T-cell (primary cell): ENCODE measurements at regions not wholly inside any gene's neighbourhood (a gene's known extent, or its start where the extent isn't known, plus 50 kb on each side); places are given as distances from the start of the nearest gene placed in this dataset.
"Not testable (repeated sequence)": the region's sequence is repeated elsewhere in the genome, so short reads cannot be mapped to it uniquely, and the experiment has no call there.

ENCODE experiments used
- ATAC-seq, 4 experiments: fragments of 200-7000 bp in 3 of 4; fragments of 150-1000 bp in 1 of 4; cut with Tn5 transposase; replicated peaks in 1 of 4; 1 replicate in 3 of 4; 2 replicates in 1 of 4; pipeline ENCODE4 v1.10.0; 2021; ENCODE audit warnings: moderate library complexity in 3 of 4, mild to moderate bottlenecking in 2 of 4, moderate number of reproducible peaks in 1 of 4
- CTCF ChIA-PET, 2 donors: fragments of 300-600 bp; sonication (Branson Sonifier 250); formaldehyde crosslinking; loops; one replicate each; lab custom pipeline; 2022; ENCODE audit warnings: antibody characterized with exemption in 2 of 2; lab: Charles Lee
- POLR2A ChIA-PET, 2 donors: fragments of 300-600 bp; sonication (Branson Sonifier 250); formaldehyde crosslinking; loops; one replicate each; lab custom pipeline; 2022; ENCODE audit warnings: antibody characterized with exemption in 2 of 2; lab: Charles Lee
- DNase-seq, 35 experiments: peaks; one replicate each; pipeline versions ENCODE4 v3.0.0 to v3.0.0-alpha.2; 2013 to 2023
- H3K27ac ChIP-seq: one replicate; pipeline ENCODE4 v1.5.1; 2013; ENCODE audit warnings: low read length
- H3K27me3 ChIP-seq, 2 experiments: replicated peaks in 1 of 2; 1 replicate in 1 of 2; 2 replicates in 1 of 2; pipeline versions ENCODE4 v1.6.1 to v1.7.0; 2013; ENCODE audit warnings: low read length in 1 of 2, mixed read lengths in 1 of 2; ENCODE audit not compliant: control insufficient read depth in 2 of 2, insufficient read depth in 2 of 2; ENCODE audit errors: extremely low read depth in 1 of 2
- H3K36me3 ChIP-seq, 2 donors: 1 replicate in 1 of 2; 2 replicates in 1 of 2; pipeline versions ENCODE4 v1.6.1 to v1.7.0; 2013; ENCODE audit warnings: low read length in 1 of 2; ENCODE audit not compliant: control insufficient read depth in 2 of 2, insufficient read depth in 1 of 2; ENCODE audit errors: extremely low read depth in 1 of 2
- H3K4me1 ChIP-seq, 2 experiments: 1 replicate in 1 of 2; 2 replicates in 1 of 2; pipeline versions ENCODE4 v1.6.1 to v1.7.0; 2013; ENCODE audit warnings: low read length in 2 of 2, mixed read lengths in 1 of 2; ENCODE audit not compliant: insufficient read depth in 2 of 2, control insufficient read depth in 1 of 2; ENCODE audit errors: extremely low read depth in 1 of 2
- H3K4me3 ChIP-seq, 2 donors: 1 replicate in 1 of 2; 2 replicates in 1 of 2; pipeline versions ENCODE4 v1.5.1 to v1.7.0; 2013; ENCODE audit warnings: mild to moderate bottlenecking in 2 of 2, low read length in 1 of 2, moderate library complexity in 1 of 2; ENCODE audit not compliant: control insufficient read depth in 1 of 2; ENCODE audit errors: extremely low read depth in 1 of 2
- H3K9me3 ChIP-seq: 2 replicates; pipeline ENCODE4 v1.7.0; 2013
- H3K27ac Mint-ChIP-seq, 2 donors: one replicate each; pipeline ENCODE4 v1.8.0; 2020 to 2021; ENCODE audit warnings: mild to moderate bottlenecking in 2 of 2, mixed read lengths in 2 of 2
- H3K27me3 Mint-ChIP-seq, 2 donors: one replicate each; pipeline ENCODE4 v1.8.0; 2021 to 2022; ENCODE audit warnings: mixed read lengths in 2 of 2
- H3K36me3 Mint-ChIP-seq: one replicate; pipeline ENCODE4 v1.8.0; 2021; ENCODE audit warnings: mixed read lengths
- H3K4me1 Mint-ChIP-seq, 3 donors: one replicate each; pipeline ENCODE4 v1.8.0; 2020 to 2022; ENCODE audit warnings: mixed read lengths in 3 of 3, mild to moderate bottlenecking in 1 of 3
- H3K4me3 Mint-ChIP-seq, 3 donors: one replicate each; pipeline ENCODE4 v1.8.0; 2020 to 2022; ENCODE audit warnings: mild to moderate bottlenecking in 3 of 3, mixed read lengths in 3 of 3, moderate library complexity in 3 of 3
- H3K9me3 Mint-ChIP-seq, 3 donors: one replicate each; pipeline ENCODE4 v1.8.0; 2020 to 2022; ENCODE audit warnings: mixed read lengths in 3 of 3
- WGBS: methylation state at CpG from one replicate; pipeline ENCODE4 v1.1.5; 2013; ENCODE audit warnings: missing lambda C conversion rate; ENCODE audit not compliant: insufficient coverage; 5-methylcytosine and 5-hydroxymethylcytosine counted together

DNA sequence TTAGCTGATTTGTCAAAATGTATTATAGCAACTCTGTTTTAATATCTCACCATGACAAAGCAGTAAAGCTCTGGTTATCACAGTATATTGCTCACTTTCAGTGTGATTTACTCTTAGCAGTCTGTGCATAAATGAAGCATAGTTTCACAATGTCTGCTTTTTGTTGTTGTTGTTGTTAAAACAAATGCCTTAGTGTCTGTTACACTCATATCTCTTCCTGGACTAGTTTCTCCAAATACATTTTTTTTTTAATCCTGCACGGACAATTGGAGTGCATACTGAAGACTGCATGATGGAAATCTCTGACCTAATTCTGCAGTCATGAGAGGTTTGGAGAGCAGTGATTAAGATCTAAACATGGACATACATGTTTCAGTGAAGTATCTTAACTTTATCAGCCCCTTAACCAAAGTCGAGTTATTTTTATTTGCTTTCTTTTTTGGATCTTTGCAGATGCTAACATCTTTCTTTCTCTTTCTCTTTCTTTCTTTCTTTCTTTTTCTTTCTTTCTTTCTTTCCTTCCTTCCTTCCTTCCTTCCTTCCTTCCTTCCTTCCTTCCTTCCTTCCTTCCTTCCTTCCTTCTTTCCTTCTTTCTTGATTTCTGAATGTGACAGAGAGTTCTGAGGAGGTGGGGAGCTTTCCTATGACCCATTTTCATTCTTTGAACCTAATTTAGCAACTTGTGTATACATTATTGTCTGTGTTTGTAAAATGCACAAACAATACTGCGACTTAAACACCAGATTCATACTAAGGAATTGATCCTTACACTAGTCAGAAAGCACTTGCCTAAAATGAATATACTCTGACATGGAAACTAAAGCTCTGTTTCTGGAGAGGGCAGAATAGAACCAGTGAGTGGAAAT lies 161.5 kb upstream of the AGR3 start:
- Histone ChIP-seq H3K4me3 (no peak overlapping the region), H3K9me3 (no peaks in the 10 kb centered on the region), H3K27me3 (no peaks in the 10 kb centered on the region), H3K36me3 (no peaks in the 10 kb centered on the region), H3K4me1 (peaks cover 0 to 3% of the 10 kb centered on the region in 2 experiments), H3K27ac (no peak overlapping the region)
- WGBS = no CpG with 5 or more reads among the region's 3 CpGs
- no peaks in the 10 kb centered on the region for H3K9me3 Mint-ChIP-seq
- POLR2A ChIA-PET = no interaction called here
- peaks cover 2 to 5% of the 10 kb centered on the region in 2 donors for H3K27me3 Mint-ChIP-seq
- peak overlapping the region in 1 of 2 donors; percentile 51 for H3K27ac Mint-ChIP-seq
- CTCF ChIA-PET = no interaction called here
- peaks cover 11 to 41% (median 28%) of the 10 kb centered on the region in 3 donors for H3K4me1 Mint-ChIP-seq
- no peaks in the 10 kb centered on the region for H3K36me3 Mint-ChIP-seq
- ATAC-seq (no peak), DNase-seq (no peak)
- H3K4me3 Mint-ChIP-seq = no peak overlapping the region

DNA sequence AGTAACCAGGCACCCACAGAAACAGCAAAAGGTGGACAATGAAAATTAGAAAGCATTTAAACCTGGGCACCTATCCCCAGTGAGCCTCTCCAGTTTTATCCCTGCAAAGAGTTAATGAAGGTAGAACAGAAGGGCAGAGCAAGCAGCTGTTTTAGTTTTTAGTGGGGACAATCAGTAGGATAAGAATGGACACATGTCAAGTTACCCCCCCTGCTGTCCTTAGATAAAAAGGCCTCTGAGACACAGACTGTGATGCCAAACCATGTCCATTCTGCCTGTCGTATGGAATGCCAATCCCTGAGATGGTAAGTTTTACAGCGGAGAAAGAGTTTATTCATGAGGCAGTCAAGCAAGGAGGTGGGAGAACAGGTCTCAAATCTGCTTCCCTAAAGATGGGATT lies 162.6 kb upstream of the AGR3 start:
- ChIA-PET CTCF (no interaction called here), POLR2A (interaction anchor here in 1 of 2 donors (0.6 kb wide), 1 partner anchor 104 kb away, joined by 3 read pairs; no protein-coding TSS in a partner anchor)
- ATAC-seq (no peak), DNase-seq (no peak)
- WGBS = 95% methylated on average over 2 of the region's 2 CpGs
- Histone ChIP-seq H3K4me1 (peaks cover 0 to 3% of the 10 kb centered on the region in 2 experiments), H3K36me3 (no peaks in the 10 kb centered on the region), H3K9me3 (no peaks in the 10 kb centered on the region), H3K4me3 (no peak overlapping the region), H3K27me3 (no peaks in the 10 kb centered on the region), H3K27ac (no peak overlapping the region)
- Mint-ChIP-seq H3K9me3 (no peaks in the 10 kb centered on the region), H3K27me3 (peaks cover 2 to 5% of the 10 kb centered on the region in 2 donors), H3K4me3 (no peak overlapping the region), H3K27ac (no peak overlapping the region), H3K36me3 (no peaks in the 10 kb centered on the region), H3K4me1 (peaks cover 11 to 37% (median 28%) of the 10 kb centered on the region in 3 donors)

DNA sequence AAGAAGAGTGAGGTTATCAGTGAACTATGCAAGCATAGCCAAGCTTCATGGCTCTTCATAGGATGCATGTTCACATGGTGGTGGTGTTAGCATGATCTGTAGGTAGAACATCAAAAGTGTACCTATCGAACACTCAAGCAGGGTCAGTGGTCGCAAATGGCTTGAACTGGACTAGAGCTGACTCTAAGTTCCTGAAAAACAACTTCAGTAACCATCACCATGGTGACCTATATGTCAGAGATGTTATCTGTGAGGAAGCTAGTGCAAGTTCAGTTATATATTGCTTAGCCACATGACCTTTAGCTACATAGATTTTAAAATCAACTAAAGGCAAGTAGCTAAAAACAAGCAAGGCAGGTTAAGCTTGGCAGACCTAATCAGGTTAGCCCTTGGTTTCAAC lies 163.1 kb upstream of the AGR3 start:
- POLR2A ChIA-PET = interaction anchor here in 1 of 2 donors (0.6 kb wide), 1 partner anchor 103 kb away, joined by 3 read pairs; no protein-coding TSS in a partner anchor
- ATAC-seq = no peak
- Histone ChIP-seq H3K4me3 (no peak overlapping the region), H3K9me3 (no peaks in the 10 kb centered on the region), H3K4me1 (peaks cover 0 to 3% of the 10 kb centered on the region in 2 experiments), H3K36me3 (no peaks in the 10 kb centered on the region), H3K27ac (no peak overlapping the region), H3K27me3 (no peaks in the 10 kb centered on the region)
- CTCF ChIA-PET = no interaction called here
- no peak for DNase-seq
- no peak overlapping the region for H3K4me3 Mint-ChIP-seq
- no peaks in the 10 kb centered on the region for H3K36me3 Mint-ChIP-seq
- no CpG with 5 or more reads among the region's 2 CpGs for WGBS
- H3K4me1 Mint-ChIP-seq = peaks cover 11 to 35% (median 28%) of the 10 kb centered on the region in 3 donors
- H3K9me3 Mint-ChIP-seq = no peaks in the 10 kb centered on the region
- no peak overlapping the region for H3K27ac Mint-ChIP-seq
- H3K27me3 Mint-ChIP-seq = peaks cover 2 to 5% of the 10 kb centered on the region in 2 donors

DNA sequence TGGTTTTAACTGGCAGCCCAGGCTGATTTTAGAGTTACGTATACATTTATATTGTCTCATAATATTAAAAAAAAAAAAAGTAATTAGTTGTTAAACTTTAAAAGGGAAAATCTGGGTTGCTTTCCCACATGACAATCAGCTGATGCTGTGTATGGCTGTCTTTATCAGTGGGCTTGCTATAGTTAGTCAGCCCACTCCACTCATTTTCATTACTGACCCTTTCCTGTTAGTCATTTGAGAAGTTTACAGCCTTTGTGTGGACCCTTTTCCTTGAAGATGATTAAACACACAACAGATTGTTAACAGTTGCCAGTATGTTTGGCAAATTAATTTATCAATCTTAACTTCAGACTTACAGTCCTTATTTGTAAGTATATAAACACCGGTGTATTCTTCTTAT lies 164.5 kb upstream of the AGR3 start:
- Histone ChIP-seq H3K9me3 (no peaks in the 10 kb centered on the region), H3K27me3 (no peaks in the 10 kb centered on the region), H3K27ac (no peak overlapping the region), H3K4me1 (peaks cover 0 to 1% of the 10 kb centered on the region in 2 experiments), H3K36me3 (no peaks in the 10 kb centered on the region), H3K4me3 (no peak overlapping the region)
- Mint-ChIP-seq H3K9me3 (no peaks in the 10 kb centered on the region), H3K27ac (no peak overlapping the region), H3K4me1 (peaks cover 11 to 31% (median 21%) of the 10 kb centered on the region in 3 donors), H3K4me3 (no peak overlapping the region), H3K36me3 (no peaks in the 10 kb centered on the region), H3K27me3 (peaks cover 0 to 2% of the 10 kb centered on the region in 2 donors)
- ChIA-PET CTCF (no interaction called here), POLR2A (no interaction called here)
- ATAC-seq (no peak), DNase-seq (no peak)
- no CpG with 5 or more reads among the region's 2 CpGs for WGBS

DNA sequence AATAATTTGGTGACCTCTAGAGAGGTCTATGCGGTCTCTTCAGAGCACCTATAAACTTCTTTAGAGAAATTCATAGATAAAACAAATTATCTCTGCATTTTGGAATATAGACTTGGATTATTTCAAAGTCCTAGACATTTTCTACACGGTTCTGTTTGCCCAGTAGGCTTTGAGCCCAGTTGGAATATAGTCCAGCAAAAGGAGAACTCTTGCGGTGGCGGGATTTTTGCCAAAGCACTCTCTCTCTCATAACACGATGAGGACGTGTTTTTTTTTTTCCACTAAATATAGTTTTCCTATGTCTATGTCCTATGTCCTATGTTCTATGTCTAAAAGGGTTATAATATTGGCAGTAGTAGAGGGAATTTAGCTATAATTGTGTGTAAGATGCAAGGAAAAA lies 164.9 kb upstream of the AGR3 start:
- Mint-ChIP-seq H3K4me1 (peaks cover 8 to 27% (median 17%) of the 10 kb centered on the region in 3 donors), H3K9me3 (no peaks in the 10 kb centered on the region), H3K36me3 (no peaks in the 10 kb centered on the region), H3K27me3 (peaks cover 0 to 2% of the 10 kb centered on the region in 2 donors), H3K27ac (no peak overlapping the region), H3K4me3 (no peak overlapping the region)
- ATAC-seq (no peak), DNase-seq (no peak)
- CTCF ChIA-PET = no interaction called here
- no peak overlapping the region for H3K27ac ChIP-seq
- WGBS = no CpG with 5 or more reads among the region's 6 CpGs
- POLR2A ChIA-PET = no interaction called here
- no peaks in the 10 kb centered on the region for H3K4me1 ChIP-seq
- no peaks in the 10 kb centered on the region for H3K36me3 ChIP-seq
- H3K9me3 ChIP-seq = no peaks in the 10 kb centered on the region
- H3K27me3 ChIP-seq = no peaks in the 10 kb centered on the region
- no peak overlapping the region for H3K4me3 ChIP-seq

DNA sequence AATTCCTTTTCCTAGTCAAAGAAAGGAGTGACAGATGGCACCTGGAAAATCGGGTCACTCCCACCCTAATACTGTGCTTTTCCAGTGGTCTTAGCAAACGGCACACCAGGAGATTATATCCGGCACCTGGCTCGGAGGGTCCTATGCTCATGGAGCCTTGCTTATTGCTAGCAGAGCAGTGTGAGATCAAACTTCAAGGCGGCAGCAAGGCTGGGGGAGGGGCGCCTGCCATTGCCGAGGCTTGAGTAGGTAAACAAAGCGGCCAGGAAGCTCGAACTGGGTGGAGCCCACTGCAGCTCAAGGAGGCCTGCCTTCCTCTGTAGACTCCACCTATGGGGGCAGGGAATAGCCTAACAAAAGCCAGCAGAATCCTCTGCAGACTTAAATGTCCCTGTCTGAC lies 171.4 kb upstream of the AGR3 start:
- H3K9me3 Mint-ChIP-seq, H3K36me3 ChIP-seq, H3K4me3 Mint-ChIP-seq, H3K27me3 ChIP-seq, CTCF ChIA-PET, ATAC-seq, H3K9me3 ChIP-seq, DNase-seq, H3K27me3 Mint-ChIP-seq, H3K27ac ChIP-seq, H3K27ac Mint-ChIP-seq, H3K4me1 ChIP-seq, H3K4me3 ChIP-seq, H3K36me3 Mint-ChIP-seq: not testable (repeated sequence)
- POLR2A ChIA-PET = interaction anchor here in 1 of 2 donors (0.6 kb wide), 1 partner anchor 262 kb away, joined by 3 read pairs; no protein-coding TSS in a partner anchor
- peaks cover 2 to 12% (median 7%) of the 10 kb centered on the region in 3 donors for H3K4me1 Mint-ChIP-seq
- 95% methylated on average over 3 of the region's 9 CpGs for WGBS
